Posterior cingulate gyrus (tissue), 11 donors: ENCODE measurements at regions not wholly inside any gene's neighbourhood (a gene's known extent, or its start where the extent isn't known, plus 50 kb on each side); places are given as distances from the start of the nearest gene placed in this dataset.
"Not testable (repeated sequence)": the region's sequence is repeated elsewhere in the genome, so short reads cannot be mapped to it uniquely, and the experiment has no call there.

Experiments used
- DNase-seq, 10 donors: peaks; one replicate each; pipeline versions ENCODE4 v3.0.0 to v3.0.0-alpha.2; 2020 to 2021; ENCODE audit warnings: mixed read lengths in 3 of 10
- intact Hi-C: fragments of 100-400 bp; cut with DNase I; formaldehyde crosslinking; loops from one replicate; pipeline ENCODE4 v1.15.1; 2023

DNA sequence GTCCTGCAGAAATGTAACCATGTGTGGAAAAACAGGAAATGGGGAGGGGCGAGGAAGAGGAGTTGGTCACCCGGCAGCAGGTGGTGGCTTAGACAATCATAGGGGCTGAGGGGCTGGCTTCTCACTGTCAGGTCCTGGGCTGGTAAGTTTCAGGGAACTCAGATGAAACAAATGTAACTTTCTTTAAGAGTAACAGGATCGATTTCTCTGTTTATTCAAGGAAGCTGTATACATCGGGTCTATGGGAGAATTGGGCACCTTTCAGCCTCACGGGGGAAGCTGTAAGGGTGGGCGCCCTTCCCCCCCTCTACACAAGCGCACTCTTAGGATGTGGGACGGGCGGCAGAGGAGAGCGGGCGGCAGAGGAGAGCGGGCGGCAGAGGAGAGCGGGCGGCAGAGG, 104.3 kb upstream of the SIMC1 start:
- no peak for DNase-seq
- intact Hi-C loops = no loop called here

DNA sequence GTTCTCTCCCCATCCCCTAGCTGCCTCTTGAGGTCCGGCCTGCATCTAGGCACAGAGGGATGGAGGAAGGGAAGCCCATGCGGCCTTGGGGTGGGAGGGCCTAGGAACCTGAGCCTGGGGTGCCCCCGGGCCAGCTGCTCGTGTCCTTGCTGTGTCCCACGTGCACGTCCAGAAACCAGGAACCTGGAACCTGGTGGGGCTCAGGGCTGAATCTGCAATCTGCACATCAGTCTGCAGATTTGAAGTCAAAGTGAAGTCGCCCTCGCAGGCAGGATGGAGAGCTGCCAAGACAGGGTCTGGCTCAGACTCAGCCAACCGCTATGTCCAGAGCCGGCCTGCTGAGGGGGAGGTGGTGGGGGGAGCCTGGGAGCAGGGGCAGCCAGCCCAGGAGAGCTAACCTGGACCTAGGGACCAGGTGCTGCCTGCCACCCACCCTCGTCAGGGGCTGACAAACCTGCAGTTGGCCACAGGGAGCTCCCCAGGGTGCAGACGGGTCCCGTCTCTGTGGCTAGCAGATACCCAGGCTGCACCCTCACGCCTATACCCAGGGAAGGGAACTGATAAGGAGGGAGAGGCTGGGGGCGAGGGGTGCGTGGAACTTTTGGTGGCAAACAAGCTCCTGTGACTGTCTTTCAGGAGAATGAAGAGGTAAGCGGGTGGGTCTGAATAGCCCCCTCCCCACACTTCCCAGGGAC, 103.5 kb upstream of the SIMC1 start:
- intact Hi-C loops = no loop called here
- no peak for DNase-seq

DNA sequence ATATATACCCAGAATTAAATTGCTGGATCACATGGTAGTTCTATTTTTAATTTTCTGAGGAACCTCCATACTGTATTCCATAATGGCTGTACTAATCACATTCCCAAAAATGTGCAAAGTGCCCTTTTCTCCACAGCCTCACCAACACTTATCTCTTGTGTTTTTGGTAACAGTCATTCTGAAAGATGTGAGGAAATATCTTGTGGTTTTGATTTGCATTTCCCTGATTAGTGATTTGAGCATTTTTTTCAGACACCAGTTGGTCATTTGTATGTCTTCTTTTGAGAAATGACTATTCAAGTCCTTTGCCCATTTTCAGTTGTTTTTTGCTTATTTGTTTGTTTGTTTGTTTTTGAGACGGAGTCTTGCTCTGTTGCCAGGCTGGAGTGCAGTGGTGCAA, 98.1 kb upstream of the SIMC1 start:
- intact Hi-C loops, DNase-seq: not testable (repeated sequence)

DNA sequence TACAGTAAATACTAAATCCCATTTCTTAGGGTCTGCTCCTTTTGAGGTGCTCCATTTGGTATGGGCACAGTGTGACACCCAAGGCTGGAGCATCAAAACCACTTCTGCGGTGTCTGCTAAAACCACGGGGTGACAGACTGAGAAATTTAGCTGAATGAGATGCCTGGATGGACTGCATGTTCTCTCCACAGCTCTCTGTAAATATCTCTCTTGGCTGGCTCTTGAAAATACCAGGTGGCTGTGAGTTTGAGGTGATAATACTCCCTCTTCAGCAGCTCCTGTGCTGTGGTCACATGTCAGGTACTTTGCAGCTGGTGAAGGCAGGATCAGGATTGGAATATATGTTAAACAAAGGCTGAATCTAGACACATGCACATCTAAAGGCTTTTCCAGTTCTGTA, 93.7 kb upstream of the SIMC1 start:
- intact Hi-C loops = no loop called here
- peak in 2 of 10 donors; percentile 14 to 30 for DNase-seq

DNA sequence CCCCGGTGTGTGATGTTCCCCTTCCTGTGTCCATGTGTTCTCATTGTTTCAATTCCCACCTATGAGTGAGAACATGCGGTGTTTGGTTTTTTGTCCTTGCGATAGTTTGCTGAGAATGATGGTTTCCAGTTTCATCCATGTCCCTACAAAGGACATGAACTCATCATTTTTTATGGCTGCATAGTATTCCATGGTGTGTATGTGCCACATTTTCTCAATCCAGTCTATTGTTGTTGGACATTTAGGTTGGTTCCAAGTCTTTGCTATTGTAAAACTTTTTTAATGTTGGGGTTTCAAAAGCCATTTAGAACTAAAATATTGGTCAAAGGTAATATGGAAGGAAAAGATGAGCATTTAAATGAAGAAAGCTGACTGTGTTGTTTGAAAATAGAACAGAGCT, 88.3 kb upstream of the SIMC1 start:
- DNase-seq, intact Hi-C loops: not testable (repeated sequence)

DNA sequence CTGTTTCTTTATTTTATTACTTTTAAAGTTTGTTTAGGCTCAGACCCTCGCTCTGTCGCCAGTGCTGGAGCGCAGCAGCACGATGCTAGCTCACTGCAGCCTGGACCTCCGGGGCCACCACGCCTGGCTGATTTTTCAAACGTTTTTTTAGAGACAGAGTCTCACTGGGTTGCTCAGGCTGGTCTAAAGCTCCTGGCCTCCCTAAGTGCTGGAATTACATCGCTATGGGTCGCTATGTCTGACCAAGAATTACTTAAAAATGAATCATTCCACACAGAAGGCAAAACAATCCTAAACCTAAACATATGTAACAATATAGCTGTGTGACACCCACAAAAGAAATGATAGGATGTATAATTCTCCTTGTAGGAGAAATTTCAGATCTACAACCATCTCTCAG, 86.9 kb upstream of the SIMC1 start:
- DNase-seq = no peak
- intact Hi-C loops = no loop called here

DNA sequence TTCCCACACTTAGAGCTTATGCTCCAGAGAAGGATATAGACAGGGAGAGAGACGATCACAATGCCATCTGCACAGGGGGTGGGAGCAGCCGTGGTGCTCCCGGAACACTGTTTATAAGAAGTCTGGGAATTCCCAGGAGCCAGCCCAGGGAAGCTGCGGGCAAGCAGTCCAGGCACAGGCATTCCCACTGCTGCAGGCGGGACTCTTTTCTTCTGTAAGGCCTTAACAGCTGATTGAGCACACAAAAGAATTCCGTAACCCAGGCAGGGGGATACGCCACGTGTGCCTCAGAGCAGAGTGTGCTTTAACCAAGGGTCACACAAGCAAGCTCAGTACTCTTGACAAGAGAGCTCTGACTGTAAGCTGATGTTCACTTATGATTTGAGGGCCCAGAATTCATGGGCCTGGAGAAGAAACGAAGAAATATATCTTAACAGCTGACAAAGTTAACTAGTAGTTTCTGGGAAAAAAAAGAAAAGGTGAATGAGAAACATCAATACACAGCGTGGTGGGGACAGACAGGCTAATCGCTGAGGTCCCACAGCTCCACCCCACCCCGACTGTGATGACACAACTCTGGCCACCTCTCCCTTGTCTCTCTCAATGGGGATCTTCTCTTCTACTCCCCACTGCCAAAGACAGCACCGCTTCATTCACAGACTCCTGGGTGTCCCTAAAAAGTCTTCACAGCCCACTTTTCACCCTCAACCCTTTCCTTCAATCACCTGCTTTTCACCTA, 85.9 kb upstream of the SIMC1 start:
- intact Hi-C loops = no loop called here
- DNase-seq = no peak

DNA sequence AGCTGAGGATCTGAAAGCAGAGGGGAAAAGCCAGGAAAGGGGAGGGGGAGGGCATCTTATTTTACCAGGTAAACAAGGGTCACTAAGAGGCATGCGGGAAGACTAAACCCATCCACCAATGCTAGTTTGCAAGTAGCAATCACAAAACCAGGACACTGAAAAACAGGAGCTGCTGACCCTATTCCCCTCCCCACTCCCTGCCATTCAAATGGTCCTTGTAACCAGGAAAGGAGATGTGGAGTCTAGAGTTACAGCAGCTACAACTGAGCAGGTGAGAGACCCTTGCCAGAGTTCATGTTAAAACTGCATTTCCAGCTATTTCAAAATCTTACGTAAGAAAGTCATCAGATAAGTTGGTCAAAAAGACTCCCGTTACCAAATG, 85.3 kb upstream of the SIMC1 start:
- DNase-seq = no peak
- intact Hi-C loops = no loop called here

DNA sequence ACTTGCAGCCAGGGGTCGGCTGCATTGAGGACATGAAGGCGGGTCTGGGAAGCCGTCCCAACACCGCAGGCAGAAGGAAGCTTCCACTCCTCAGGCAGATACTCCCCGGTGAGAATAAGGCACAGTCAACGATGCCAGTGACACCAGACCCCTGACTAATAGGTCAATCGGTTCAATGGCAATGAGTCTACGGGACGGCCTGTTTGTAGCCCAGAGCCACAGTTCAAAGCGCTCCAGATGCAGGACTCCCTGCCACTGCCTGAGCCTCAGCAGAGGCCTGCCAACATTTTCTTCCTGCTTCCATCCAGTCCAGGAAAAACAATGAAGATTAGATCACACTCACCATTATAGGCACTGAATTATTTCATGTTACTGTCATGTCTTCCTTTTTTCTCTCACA, 84.5 kb upstream of the SIMC1 start:
- intact Hi-C loops = no loop called here
- no peak for DNase-seq

DNA sequence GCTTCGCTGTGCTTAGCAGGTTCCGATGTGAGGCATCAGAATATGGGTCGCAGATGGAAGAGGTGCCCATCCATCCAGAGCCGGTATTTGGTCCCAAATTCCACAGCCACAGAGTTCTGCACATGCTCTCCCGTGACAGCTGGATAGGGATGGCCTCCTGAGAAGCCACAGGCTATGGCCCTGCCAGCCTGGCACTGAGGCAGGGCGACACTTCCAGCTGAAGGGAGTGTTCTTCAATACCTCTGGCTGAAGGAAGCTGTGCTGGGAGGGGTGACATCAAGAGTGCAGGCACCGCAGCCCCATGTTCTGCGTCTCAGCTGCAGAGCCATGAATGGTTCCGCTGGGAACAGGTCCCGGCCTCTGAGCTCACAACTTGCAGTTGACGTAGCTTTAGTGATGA, 83.4 kb upstream of the SIMC1 start:
- intact Hi-C loops = no loop called here
- no peak for DNase-seq

DNA sequence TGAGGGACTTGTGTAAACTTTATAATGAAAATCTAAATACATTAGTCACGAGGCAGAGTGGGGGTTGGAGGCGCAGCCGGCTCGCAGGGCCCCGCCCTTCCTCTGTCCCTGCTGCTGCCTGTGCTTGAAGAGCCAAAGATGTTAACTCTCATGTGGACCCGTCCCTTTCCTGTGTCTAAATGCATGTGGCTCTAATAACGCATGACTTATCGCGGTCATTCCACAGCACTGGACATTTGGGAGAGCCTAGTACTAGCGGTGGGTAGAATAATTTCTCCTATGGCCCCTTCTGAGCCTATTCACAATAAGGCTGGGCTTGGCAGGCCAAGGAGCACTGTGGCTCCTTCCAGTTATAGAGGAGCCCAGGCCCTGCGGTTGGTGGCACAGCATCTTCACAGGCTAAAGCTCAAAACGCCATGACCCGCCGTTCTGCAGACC, 82.3 kb upstream of the SIMC1 start:
- intact Hi-C loops = no loop called here
- no peak for DNase-seq

DNA sequence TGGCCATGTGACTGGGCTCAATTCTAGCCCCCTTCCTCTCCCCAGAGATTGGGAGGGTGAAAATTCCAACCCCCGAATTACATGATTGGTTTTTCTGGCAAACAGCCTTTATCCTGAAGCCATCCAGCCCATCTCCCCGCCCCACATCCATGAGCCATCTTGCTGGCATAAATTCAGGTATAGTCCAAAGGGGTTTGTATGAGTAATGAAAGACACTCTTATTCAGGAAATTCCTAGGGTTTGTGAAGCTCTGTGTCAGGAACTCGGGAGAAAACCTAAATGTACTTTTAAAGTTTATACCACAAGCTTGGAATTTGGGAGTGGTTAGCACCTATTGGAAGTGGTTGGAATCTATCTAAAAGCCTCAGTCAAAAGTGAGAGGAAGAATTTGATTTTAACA, 80.6 kb upstream of the SIMC1 start:
- intact Hi-C loops = no loop called here

DNA sequence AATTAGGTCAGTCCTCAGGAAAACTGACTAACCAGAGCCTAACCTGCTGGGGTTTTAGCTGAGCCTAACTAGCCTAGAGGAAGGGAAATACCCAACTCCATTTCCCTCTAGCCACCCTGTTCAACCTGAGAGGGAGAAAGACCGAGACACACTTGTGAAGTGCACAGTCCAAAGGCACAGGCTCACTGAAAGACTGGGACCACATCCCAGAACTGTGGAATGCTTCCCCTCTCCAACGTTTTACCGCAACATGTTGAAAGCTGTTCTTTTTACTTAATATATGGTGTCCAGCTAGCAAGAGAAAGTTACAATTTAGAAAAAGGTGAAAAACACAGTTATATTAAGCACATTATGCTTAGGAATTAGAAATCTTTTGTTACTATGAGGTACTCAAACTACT, 76.8 kb upstream of the SIMC1 start:
- intact Hi-C loops = no loop called here
- DNase-seq = no peak

More for the DNA sequence above, 80.6 kb upstream of the SIMC1 start:
- DNase-seq = no peak

DNA sequence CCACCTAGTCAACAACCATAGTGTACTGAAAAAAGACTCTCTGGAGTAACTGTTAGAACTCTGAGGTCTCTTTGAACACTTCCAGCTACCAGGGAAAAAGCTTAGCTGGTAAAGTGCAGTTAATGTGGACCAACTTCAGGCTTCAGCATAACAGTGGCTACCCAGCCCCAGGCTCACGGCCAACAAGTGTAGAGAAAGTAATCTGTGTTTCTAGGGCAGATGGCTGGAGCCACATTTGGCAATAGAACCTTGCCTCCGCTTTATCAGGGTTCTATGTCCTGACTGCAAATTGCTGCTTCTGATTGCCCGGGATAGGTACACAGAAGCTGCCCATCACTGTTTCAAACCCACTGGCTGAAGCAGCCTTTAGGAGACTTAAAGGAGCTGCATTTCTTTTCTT, 76.0 kb upstream of the SIMC1 start:
- no peak for DNase-seq
- intact Hi-C loops = no loop called here

DNA sequence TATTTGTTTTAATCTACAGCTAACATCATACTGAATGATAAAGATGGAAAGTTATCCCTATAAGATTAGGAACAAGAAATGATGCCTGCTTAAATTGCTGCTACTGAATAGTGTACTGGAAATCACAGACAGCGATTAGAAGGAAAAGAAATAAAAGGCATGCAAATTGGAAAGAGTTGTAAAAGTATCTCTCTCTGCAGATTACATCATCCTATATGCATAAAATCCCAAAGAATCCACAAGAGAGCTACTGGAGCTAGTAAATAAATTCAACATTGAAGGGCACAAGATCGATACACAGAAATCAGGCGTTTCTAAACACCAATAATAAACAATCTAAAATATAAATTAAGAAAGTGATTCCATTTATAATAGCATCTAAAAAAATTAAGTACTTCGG, 75.3 kb upstream of the SIMC1 start:
- intact Hi-C loops = no loop called here
- no peak for DNase-seq

DNA sequence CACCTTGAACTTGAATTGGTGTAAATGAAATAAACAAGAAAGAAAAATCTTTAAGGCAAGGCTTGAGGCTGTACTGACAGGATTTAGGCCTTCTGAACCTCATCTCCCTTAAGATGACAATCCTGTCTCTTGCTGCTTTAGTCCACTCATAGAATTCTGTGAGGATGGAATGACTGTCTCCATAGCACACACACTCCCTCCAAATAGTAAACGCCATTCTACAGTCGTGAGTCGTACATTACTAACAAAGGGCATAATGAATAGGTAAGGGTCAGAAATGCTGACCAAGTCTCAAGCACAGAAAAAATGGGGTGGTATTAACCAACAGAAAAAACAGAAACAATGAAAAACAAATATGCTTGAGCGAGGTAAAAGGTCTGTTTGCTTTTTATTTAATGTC, 71.8 kb upstream of the SIMC1 start:
- intact Hi-C loops = no loop called here
- DNase-seq = no peak

DNA sequence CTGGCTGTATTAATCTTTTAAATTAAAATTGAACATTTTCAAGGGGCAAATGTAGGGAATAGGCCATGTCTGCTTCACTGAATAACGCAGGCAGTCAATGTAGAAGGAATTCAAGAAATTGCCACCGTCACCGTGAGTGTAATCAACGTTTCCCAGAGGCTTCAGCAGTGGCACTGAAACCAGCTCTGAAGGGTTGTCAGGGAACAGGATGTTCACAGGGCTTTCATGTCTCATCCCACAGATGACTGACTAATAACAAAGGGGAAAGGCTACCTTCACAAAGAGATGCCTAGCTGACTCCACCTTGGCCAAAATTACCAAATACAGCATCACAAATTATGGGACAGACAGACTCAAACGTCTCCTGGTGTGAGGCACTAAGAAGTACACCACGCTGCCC, 70.4 kb upstream of the SIMC1 start:
- no peak for DNase-seq
- intact Hi-C loops = no loop called here

DNA sequence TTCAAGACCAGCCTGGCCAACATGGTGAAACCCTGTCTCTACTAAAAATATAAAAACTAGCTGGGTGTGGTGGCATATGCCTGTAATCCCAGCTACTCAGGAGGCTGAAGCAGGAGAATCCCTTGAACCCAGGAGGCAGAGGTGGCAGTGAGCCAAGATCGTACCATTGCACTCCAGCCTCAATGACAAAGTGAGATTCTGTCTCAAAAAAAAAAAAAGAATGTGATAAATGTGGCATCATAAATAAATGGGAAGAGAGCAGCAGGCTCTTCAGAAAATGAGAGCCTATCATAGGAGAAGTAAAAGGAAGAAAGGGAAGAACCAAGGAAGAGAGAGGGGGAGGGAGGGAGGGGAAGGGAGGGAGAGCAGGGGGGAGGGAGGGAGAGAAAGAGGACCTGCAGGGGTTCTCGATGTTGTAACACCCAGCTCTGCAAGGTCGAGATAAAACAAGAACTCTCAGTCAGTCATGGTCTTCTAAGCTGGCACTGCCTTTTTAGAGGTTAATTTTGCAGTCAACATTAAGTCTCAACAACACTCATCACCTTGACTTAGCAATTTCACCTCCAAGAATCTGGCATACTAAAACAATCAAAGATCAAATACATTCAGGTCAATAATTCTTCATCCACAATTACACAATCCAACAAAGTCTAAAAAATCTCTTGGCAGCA, 68.7 kb upstream of the SIMC1 start:
- intact Hi-C loops = no loop called here
- no peak for DNase-seq

DNA sequence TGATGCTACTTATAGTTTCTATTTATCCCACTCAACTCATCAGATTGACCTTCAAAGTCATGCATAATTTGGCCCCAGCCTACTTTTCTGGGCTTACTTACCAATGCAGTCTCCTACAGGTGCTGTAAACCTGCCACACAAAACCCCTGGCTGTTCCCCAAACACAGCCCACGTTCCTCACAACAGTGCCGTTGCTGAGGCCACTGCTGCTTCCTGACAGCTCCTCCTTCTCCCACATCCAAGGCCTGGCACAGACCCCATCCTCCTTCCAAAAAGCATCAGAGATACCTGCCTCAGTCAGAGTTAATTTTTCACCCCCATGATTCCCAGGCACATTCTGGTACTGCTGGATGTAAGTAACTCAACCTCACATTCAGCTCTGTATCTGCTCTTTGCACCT, 68.1 kb upstream of the SIMC1 start:
- no peak for DNase-seq
- intact Hi-C loops = no loop called here

DNA sequence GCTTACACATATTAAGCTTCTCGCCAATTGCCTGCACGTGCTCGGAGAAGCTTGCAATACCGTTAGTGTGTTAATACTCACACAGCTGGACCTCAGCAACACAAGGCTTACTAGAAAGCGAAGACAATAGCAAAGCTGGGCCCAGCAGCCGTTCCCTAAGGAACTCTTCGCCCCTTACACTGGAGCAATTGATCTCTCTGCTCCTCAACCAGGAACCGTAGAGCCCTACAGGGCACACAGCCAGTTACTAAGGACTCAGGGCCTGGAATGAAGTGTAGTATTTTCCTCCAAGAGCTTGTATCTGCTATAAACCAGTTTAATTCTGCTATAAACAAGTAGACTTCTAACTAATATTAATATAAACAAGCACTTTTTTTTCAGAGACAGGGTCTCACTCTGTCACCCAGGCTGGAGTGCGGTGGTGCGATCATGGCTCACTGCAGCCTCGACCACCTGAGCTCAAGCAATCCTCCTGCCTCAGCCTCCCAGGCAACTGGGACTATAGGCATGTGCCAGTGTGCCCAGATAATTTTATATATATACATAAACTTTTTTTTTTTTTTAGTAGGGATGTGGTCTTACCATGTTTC, 67.0 kb upstream of the SIMC1 start:
- DNase-seq = no peak
- intact Hi-C loops = no loop called here

DNA sequence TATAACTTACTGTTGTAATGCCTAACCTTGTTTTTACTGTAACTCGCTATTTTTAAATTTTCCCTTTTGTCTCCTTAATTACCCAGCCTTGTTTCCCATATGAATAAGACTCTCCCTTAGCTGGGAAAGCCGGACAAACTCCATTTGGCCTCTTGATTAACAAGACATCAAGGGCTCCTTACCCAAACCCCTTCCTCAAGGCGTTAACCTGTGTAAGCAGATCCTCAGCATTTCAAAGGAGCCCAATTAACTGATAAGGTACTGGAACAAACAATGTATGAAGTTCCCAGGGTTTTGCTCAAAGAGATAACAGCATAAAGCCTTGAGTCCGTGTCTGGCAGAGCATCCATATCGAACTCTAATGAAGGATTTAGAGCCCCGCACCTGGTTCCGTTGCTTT, 66.0 kb upstream of the SIMC1 start:
- intact Hi-C loops = no loop called here
- DNase-seq = no peak

DNA sequence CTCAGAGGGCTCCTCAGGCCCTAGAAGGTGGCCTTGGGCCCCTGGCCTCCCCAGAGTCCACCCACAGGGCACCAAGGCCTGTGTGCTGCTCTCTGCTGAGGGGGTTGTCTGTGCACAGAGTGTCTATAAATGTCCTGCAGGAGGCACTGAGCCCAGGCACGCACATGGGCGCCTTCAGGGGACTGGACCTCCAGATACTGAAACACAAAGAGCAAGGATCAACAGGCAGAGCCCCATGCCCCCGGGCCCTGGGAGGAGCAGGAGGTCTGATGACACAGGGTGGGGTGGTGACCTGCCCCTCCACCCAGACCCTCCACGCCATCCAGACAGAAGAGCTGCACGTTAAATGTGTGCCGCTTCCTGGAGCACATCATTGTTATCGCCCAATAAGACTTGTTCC, 64.6 kb upstream of the SIMC1 start:
- intact Hi-C loops = no loop called here
- no peak for DNase-seq
